CD4-positive, alpha-beta T cell treated with Interferon alpha-2 for 1 hour (primary cell): ENCODE measurements at regions not wholly inside any gene's neighbourhood (a gene's known extent, or its start where the extent isn't known, plus 50 kb on each side); places are given as distances from the start of the nearest gene placed in this dataset.
"Not testable (repeated sequence)": the region's sequence is repeated elsewhere in the genome, so short reads cannot be mapped to it uniquely, and the experiment has no call there.

Experiments
- DNase-seq, 2 donors: peaks; one replicate each; pipeline ENCODE4 v3.0.0-alpha.2; 2020 to 2022

GRCh38 chr2:65939687-65940086 lies 495.2 kb upstream of the MEIS1 start:
- no peak for DNase-seq

DNA sequence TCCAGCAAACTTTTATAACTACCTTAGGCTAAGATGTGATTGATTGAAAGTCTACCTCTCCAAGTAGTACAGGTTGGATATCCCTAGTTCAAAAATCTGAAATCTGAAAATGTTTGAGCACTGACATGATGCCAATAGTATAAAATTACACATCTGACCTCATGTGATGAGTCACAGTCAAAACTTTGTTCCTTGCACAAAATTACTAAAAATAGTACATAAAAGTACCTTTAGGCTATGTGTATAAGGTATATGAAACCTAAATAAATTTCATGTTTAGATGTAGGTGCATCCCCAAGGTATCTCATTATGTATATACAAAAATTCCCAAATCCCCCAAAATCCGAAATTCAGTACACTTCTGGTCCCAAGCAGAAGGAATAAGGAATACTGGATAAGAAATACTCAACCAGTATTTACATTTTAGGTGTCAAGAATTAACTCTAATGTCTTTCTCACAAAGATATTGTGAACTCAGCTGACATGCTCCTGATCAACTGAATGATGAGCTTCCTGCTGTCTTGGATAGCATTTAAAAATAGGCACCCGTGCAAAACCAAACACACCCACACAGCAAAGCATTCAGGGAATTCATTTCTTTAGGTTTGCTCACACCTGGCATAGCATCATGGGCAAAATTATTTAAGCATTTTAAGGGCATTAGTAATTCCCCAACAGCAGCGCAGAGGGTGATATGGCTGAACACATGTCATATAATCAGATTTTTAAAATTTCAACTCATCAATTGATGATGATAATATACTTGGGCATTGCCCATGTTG lies 497.4 kb upstream of the MEIS1 start:
- DNase-seq, result no peak

- no peak for DNase-seq
Observed at GRCh38 chr2:65934992-65935629, 499.8 kb upstream of the MEIS1 start.

- DNase-seq, result no peak
Observed at GRCh38 chr2:65932571-65932970, 500.2 kb upstream of the SPRED2 start.

GRCh38 chr2:65931056-65931455 lies 498.7 kb upstream of the SPRED2 start:
- DNase-seq, result no peak

GRCh38 chr2:65930259-65930658 lies 497.9 kb upstream of the SPRED2 start:
- no peak for DNase-seq

DNA sequence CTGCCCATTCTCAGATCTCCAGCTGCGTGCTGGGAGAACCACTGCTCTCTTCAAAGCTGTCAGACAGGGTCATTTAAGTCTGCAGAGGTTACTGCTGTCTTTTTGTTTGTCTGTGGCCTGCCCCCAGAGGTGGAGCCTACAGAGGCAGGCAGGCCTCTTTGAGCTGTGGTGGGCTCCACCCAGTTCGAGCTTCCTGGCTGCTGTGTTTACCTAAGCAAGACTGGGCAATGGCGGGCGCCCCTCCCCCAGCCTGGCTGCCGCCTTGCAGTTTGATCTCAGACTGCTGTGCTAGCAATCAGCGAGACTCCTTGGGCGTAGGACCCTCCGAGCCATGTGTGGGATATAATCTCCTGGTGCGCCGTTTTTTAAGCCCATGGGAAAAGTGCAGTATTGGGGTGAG lies 497.3 kb upstream of the SPRED2 start:
- not testable (repeated sequence) for DNase-seq

GRCh38 chr2:65922794-65923193 lies 490.4 kb upstream of the SPRED2 start:
- peak; percentile 3 to 23 for DNase-seq

DNA sequence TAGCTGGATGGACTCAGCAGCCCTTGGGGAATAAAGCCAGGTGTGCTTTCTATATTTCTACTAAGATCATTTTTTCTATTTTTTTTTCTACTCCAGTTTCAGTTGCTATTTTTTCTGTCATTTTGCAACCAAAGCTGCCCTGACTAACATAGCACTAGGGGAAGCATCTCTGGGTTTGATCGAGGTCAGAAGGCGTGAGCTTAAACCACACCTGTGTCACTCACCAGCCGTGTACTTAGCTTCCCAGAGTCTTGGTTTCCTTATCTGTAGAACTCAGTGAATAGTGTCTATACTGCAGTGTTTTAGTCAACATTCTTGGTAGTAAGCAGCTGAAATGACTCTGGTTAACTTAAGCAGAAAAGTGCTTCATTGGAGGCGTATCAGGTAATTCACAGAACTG lies 489.6 kb upstream of the SPRED2 start:
- no peak for DNase-seq

- no peak for DNase-seq
Observed at GRCh38 chr2:65921116-65921515, 488.7 kb upstream of the SPRED2 start.

GRCh38 chr2:65920659-65921058 lies 488.3 kb upstream of the SPRED2 start:
- DNase-seq, result no peak

- no peak for DNase-seq
Observed at GRCh38 chr2:65919550-65920188, 487.3 kb upstream of the SPRED2 start.

- DNase-seq, result no peak
Observed at GRCh38 chr2:65918760-65919187, 486.4 kb upstream of the SPRED2 start.

- DNase-seq, result no peak
Observed at GRCh38 chr2:65917986-65918385, 485.6 kb upstream of the SPRED2 start.

- DNase-seq, result no peak
Observed at GRCh38 chr2:65916785-65917295, 484.4 kb upstream of the SPRED2 start.

- DNase-seq, result no peak
Observed at GRCh38 chr2:65916177-65916576, 483.8 kb upstream of the SPRED2 start.

- DNase-seq, result no peak
Observed at GRCh38 chr2:65915273-65915672, 482.9 kb upstream of the SPRED2 start.

GRCh38 chr2:65914244-65914786 lies 481.9 kb upstream of the SPRED2 start:
- DNase-seq, result no peak

GRCh38 chr2:65913813-65914212 lies 481.4 kb upstream of the SPRED2 start:
- no peak for DNase-seq

GRCh38 chr2:65901756-65902155 lies 469.4 kb upstream of the SPRED2 start:
- no peak for DNase-seq

DNA sequence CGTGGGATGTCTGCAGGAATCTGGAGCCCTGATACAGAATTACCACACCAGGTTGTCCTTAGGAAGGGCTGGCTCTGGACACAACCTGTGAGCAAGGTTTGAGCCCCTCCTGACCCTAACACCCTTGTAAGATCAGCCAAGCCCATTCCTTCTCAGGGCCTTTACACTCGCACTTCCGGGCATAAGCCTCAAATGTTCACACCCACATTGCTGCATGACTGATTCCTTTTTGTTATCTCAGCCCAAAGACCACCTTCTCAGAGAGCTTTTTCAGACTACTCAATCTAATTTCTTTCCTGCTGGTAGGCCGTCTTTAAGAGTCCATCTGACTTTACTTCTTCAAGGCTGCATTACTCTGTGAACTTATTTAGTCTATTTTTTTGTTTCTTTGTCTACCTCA lies 464.0 kb upstream of the SPRED2 start:
- no peak for DNase-seq

- not testable (repeated sequence) for DNase-seq
Observed at GRCh38 chr2:65890131-65890530, 457.7 kb upstream of the SPRED2 start.

- DNase-seq, result no peak
Observed at GRCh38 chr2:65885266-65885665, 452.9 kb upstream of the SPRED2 start.

- no peak for DNase-seq
Observed at GRCh38 chr2:65881592-65881991, 449.2 kb upstream of the SPRED2 start.
